ENCODE measurements at regions not wholly inside any gene's neighbourhood (a gene's known extent, or its start where the extent isn't known, plus 50 kb on each side); places are given as distances from the start of the nearest gene placed in this dataset.

- TF ChIP-seq CTCF (tag by site-specific recombination; IDR thresholded peaks at IDR 0.05) (no peak), ZNF24 (tag by site-specific recombination; IDR thresholded peaks at IDR 0.05) (no peak), ZBTB26 (tag by site-specific recombination; optimal IDR thresholded peaks at IDR 0.05) (no peak), ZNF184 (tag by site-specific recombination; IDR thresholded peaks at IDR 0.05) (no peak), ZFHX2 (tag by site-specific recombination; conservative IDR thresholded peaks at IDR 0.05) (no peak), ZNF133 (tag by site-specific recombination; IDR thresholded peaks at IDR 0.05) (no peak), ZNF146 (tag by site-specific recombination; IDR thresholded peaks at IDR 0.05) (no peak), ZNF274 (IDR thresholded peaks at IDR 0.05; ENCODE audit: low read length) (no peak), ZNF274 (tag by site-specific recombination; IDR thresholded peaks at IDR 0.05; ENCODE audit: borderline replicate concordance) (no peak), KLF9 (tag by site-specific recombination; IDR thresholded peaks at IDR 0.05; ENCODE audit: low read depth) (no peak)
- TF ChIP-seq, protein P1, sequence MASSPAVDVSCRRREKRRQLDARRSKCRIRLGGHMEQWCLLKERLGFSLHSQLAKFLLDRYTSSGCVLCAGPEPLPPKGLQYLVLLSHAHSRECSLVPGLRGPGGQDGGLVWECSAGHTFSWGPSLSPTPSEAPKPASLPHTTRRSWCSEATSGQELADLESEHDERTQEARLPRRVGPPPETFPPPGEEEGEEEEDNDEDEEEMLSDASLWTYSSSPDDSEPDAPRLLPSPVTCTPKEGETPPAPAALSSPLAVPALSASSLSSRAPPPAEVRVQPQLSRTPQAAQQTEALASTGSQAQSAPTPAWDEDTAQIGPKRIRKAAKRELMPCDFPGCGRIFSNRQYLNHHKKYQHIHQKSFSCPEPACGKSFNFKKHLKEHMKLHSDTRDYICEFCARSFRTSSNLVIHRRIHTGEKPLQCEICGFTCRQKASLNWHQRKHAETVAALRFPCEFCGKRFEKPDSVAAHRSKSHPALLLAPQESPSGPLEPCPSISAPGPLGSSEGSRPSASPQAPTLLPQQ (tag by site-specific recombination; IDR thresholded peaks at IDR 0.05): no peak
- TF ChIP-seq, protein P2, sequence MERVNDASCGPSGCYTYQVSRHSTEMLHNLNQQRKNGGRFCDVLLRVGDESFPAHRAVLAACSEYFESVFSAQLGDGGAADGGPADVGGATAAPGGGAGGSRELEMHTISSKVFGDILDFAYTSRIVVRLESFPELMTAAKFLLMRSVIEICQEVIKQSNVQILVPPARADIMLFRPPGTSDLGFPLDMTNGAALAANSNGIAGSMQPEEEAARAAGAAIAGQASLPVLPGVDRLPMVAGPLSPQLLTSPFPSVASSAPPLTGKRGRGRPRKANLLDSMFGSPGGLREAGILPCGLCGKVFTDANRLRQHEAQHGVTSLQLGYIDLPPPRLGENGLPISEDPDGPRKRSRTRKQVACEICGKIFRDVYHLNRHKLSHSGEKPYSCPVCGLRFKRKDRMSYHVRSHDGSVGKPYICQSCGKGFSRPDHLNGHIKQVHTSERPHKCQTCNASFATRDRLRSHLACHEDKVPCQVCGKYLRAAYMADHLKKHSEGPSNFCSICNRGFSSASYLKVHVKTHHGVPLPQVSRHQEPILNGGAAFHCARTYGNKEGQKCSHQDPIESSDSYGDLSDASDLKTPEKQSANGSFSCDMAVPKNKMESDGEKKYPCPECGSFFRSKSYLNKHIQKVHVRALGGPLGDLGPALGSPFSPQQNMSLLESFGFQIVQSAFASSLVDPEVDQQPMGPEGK (tag by site-specific recombination; IDR thresholded peaks at IDR 0.05): no peak
- TF ChIP-seq, protein P3, sequence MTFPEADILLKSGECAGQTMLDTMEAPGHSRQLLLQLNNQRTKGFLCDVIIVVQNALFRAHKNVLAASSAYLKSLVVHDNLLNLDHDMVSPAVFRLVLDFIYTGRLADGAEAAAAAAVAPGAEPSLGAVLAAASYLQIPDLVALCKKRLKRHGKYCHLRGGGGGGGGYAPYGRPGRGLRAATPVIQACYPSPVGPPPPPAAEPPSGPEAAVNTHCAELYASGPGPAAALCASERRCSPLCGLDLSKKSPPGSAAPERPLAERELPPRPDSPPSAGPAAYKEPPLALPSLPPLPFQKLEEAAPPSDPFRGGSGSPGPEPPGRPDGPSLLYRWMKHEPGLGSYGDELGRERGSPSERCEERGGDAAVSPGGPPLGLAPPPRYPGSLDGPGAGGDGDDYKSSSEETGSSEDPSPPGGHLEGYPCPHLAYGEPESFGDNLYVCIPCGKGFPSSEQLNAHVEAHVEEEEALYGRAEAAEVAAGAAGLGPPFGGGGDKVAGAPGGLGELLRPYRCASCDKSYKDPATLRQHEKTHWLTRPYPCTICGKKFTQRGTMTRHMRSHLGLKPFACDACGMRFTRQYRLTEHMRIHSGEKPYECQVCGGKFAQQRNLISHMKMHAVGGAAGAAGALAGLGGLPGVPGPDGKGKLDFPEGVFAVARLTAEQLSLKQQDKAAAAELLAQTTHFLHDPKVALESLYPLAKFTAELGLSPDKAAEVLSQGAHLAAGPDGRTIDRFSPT (tag by site-specific recombination; IDR thresholded peaks at IDR 0.05): no peak
Measured at GRCh38 chrX:134747006-134747405, 50.0 kb downstream of the PABIR2 start.
